IMR-90 (cell line): ENCODE measurements at regions not wholly inside any gene's neighbourhood (a gene's known extent, or its start where the extent isn't known, plus 50 kb on each side); places are given as distances from the start of the nearest gene placed in this dataset.

Experiments used
- BHLHE40 ChIP-seq: fragments of 150-350 bp; IDR thresholded peaks from 2 replicates; pipeline ENCODE4 v1.6.1; 2016; ENCODE audit warnings: mild to moderate bottlenecking, low read depth, low read length
- CEBPB ChIP-seq: IDR thresholded peaks from 2 replicates; pipeline ENCODE4 v1.6.1; 2012; ENCODE audit warnings: low read depth, low read length, improper control_type of control experiment
- CHD1 ChIP-seq: IDR thresholded peaks from 2 replicates; pipeline ENCODE4 v1.6.1; 2012; ENCODE audit warnings: low read depth, low read length, improper control_type of control experiment
- CTCF ChIP-seq: conservative IDR thresholded peaks from 2 replicates; pipeline ENCODE4 v1.5.1; 2012; ENCODE audit warnings: mild to moderate bottlenecking, low read depth, low read length, improper control_type of control experiment
- FOS ChIP-seq: fragments of 150-350 bp; IDR thresholded peaks from 2 replicates; pipeline ENCODE4 v1.6.1; 2016; ENCODE audit warnings: low read depth, low read length
- MXI1 ChIP-seq: IDR thresholded peaks from 2 replicates; pipeline ENCODE4 v1.6.1; 2012; ENCODE audit warnings: low read depth, mild to moderate bottlenecking, low read length, moderate library complexity, borderline replicate concordance
- NFE2L2 ChIP-seq: fragments of 150-350 bp; IDR thresholded peaks from 2 replicates; pipeline ENCODE4 v1.6.1; 2016; ENCODE audit warnings: low read depth, mild to moderate bottlenecking, low read length
- POLR2A ChIP-seq: IDR thresholded peaks from 2 replicates; pipeline ENCODE4 v1.6.1; 2012; ENCODE audit warnings: mild to moderate bottlenecking, low read depth, low read length
- RAD21 ChIP-seq: IDR thresholded peaks from 2 replicates; pipeline ENCODE4 v1.6.1; 2012; ENCODE audit warnings: low read length, improper control_type of control experiment
- RCOR1 ChIP-seq: IDR thresholded peaks from 2 replicates; pipeline ENCODE4 v1.6.1; 2012; ENCODE audit warnings: mild to moderate bottlenecking, low read length, improper control_type of control experiment; ENCODE audit not compliant: insufficient replicate concordance
- RFX5 ChIP-seq: IDR thresholded peaks from 2 replicates; pipeline ENCODE4 v1.8.0; 2012; ENCODE audit warnings: low read depth, mild to moderate bottlenecking, low read length, moderate library complexity
- SMC3 ChIP-seq: fragments of 150-350 bp; IDR thresholded peaks from 2 replicates; pipeline ENCODE4 v1.6.1; 2016; ENCODE audit warnings: low read depth, mild to moderate bottlenecking, antibody characterized with exemption, low read length, moderate library complexity
- USF2 ChIP-seq: fragments of 150-350 bp; IDR thresholded peaks from 2 replicates; pipeline ENCODE4 v1.6.1; 2017; ENCODE audit warnings: mild to moderate bottlenecking, antibody characterized with exemption, low read length, low read depth
- TF ChIP-seq, protein P1 (sequence below): fragments of 150-350 bp; IDR thresholded peaks from 2 replicates; pipeline ENCODE4 v1.6.1; 2016; ENCODE audit warnings: low read depth, mild to moderate bottlenecking, low read length, moderate library complexity, borderline replicate concordance

- TF ChIP-seq, protein P1, sequence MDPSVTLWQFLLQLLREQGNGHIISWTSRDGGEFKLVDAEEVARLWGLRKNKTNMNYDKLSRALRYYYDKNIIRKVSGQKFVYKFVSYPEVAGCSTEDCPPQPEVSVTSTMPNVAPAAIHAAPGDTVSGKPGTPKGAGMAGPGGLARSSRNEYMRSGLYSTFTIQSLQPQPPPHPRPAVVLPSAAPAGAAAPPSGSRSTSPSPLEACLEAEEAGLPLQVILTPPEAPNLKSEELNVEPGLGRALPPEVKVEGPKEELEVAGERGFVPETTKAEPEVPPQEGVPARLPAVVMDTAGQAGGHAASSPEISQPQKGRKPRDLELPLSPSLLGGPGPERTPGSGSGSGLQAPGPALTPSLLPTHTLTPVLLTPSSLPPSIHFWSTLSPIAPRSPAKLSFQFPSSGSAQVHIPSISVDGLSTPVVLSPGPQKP = no peak
- no peak for TF ChIP-seq CTCF
- TF ChIP-seq POLR2A = no peak
- TF ChIP-seq RCOR1 = no peak
- TF ChIP-seq CEBPB = no peak
- no peak for TF ChIP-seq NFE2L2
- TF ChIP-seq SMC3 = no peak
- no peak for TF ChIP-seq FOS
- no peak for TF ChIP-seq BHLHE40
- no peak for TF ChIP-seq MXI1
- no peak for TF ChIP-seq RFX5
- no peak for TF ChIP-seq USF2
- TF ChIP-seq RAD21 = no peak
- TF ChIP-seq CHD1 = no peak
These were observed 315.7 kb upstream of the SLITRK5 start for GRCh38 chr13:87355451-87355850.
